NCI-H69 (cell line): ENCODE measurements at regions not wholly inside any gene's neighbourhood (a gene's known extent, or its start where the extent isn't known, plus 50 kb on each side); places are given as distances from the start of the nearest gene placed in this dataset.

Experiments used
- DNase-seq: peaks from one replicate; lab custom pipeline; 2025; lab: John Stamatoyannopoulos, UW

DNA sequence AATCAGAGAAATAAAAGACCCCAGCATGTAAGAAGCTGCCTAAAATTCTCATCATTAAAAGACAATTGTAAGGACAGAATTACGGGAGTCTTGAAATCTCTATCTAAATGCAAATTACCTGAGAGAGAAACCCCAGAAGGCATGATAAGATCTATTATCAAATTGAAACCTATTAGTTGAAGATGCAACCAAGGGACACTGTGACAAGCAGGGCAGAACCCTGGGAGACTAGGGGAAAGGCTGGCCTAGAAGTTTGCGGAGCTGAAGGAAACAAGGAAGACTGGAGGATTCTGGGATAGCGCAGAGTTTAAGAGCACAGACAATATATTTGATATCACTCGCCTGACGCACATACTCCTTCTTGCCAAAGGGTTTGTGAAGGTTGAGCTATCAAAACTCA, 319.5 kb upstream of the CHAC2 start:
- no peak for DNase-seq

DNA sequence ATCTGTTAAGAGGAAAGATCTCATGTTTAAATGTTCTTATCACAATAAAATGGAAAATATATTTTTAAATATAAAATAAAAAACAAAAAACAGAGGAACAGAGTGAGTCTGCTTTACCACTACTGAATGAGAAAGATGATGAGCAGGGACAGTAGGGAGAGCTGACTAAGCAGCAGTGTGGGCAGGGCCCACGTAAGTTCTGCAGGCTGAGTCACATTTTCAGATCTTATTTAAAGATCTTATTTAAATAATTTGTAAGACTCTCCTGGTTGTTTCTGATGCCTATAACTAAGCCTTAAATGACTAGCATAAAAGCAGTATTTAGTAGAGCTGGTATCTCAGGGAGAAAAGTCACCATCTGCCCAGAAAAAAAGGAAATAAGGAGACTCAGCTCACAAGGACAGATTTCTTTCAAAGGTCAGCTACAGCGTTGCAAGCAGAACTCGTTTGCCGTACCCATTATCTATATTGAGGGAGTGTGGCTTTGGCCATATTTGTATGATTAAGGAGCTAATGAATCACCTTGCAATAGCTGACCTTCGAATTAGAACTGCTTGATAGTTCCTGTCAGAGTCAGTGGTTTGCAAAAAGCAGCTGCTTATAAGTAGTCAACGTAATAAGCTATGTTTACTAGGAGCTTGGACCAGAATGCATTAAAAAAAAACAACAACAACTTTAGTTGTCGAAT, 322.1 kb upstream of the CHAC2 start:
- DNase-seq, result no peak

DNA sequence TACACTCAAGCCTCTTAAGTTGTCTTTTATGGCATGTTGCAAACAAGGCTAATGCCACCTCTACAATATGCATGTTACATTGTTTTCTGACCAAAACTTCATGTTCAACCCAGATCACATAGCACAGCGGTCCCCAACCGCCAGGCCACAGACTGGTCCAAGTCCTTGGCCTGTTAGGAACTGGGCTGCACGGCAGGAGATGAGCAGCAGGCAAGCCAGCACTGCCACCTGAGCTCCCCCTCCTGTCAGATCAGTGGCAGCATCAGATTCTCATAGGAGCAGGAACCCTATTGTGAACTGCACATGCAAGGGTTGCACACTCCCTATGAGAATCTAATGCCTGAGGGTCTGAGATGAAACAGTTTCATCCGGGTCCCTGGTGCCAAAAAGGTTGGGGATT, 324.8 kb upstream of the CHAC2 start:
- DNase-seq, result peak; percentile 100

DNA sequence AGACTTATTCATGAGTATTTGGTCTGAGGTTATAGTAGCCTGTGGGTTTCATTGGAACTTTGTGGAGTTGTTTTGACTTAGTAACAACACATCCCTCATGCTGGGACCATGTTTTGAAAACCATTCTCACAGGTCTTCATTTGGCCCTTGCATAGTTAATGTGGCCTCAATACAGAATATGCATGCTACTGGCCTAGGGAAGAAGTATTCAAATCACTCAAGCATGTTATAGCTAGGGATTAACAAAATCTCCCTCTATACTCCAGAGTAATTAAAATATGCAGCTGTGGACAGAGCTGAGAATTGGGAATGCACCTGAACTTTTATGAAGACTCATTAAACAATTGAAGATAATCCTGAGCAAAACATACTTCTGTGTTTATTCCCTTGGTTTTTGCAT, 325.5 kb upstream of the CHAC2 start:
- no peak for DNase-seq

DNA sequence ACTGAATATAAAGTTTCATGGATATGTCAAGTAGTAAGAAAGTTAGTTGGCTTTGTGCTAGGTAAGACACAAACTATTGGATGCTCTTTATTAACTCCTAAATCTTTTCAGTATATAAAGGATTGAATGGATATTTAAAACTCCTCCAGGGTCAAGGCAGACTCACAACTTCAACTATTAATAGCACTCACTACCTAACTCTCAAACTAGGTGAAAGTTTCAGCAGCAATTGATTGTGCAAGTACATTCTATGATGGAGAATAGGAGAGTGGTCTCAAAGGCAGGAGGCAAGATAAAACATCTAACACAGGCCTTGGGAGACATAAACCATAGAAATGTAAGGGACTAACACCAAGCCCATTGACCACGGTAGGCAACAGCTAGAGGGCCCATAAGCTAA, 328.9 kb upstream of the CHAC2 start:
- no peak for DNase-seq

DNA sequence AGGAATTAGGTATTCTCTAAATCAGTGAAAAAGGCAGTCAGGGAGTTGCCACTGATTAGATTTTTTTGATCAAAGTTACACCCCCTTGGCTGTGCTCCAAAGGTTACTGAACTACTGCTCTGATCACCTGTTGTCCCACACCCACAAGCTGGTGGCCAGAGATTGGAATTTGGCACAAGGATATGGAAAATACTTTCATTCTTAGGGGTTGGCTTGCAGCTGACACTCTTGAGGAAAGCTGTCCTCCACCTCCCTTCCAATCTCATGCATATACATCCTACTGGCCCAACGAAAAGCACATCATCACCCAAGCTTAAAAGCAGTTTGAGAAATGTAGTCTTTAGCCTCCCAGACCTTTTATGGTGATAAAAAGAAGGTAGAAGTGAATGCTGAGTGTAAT, 329.5 kb upstream of the CHAC2 start:
- peak; percentile 100 for DNase-seq

DNA sequence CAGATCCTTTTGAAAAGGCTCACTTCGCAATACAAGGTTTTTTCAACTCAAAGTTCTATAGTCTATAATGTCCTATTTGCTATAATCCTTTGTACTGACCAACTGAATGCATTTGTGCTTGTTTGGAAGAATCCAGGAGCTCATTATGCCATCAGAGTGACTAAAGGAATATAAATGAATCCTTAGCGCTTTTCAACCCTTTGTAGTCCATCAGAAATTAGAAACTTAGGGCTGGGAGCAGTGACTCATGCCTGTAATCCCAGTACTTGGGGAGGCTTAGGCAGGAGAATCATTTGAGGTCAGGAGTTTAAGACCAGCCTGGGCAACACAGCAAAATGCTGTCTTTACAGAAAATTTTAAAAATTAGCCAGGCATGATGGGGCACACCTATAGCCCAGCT, 330.2 kb upstream of the CHAC2 start:
- no peak for DNase-seq

DNA sequence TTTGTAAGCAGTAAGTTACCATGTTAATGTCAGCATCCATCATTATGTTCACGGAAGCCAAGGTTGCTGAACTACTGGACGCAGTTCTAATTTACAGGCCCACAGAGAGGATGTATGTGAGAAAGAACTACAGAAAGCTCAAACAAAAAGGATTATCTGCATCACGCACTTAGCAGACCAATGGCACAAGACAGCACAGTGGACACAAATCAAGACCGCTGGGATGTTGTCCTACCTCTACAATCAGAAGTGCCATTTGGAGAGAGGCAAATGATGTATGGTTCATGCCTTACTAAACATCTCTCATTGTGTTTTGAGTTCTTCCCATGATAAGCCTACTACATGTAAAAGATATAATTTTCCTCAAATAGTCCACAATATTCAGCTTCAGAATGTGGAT, 330.7 kb upstream of the CHAC2 start:
- DNase-seq, result no peak

DNA sequence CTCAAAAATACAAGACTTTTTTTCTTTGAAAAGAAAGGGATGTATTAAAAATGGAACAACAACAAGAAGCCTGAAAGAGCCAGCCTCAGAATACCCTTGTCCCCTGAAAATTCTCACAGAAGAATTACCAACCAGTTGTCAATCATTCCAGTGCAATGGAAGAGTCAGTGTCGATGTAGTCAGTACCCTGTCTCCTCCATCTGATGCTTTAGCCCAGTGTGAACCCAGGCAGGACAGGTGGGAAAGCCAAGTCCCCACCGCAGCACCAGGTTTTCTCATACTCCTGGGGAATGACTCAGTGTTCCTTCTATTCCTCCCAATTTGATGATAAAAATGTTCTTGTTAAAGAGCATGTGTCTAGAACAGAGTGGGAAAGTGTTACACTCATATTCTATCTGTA, 332.0 kb upstream of the CHAC2 start:
- DNase-seq, result no peak

DNA sequence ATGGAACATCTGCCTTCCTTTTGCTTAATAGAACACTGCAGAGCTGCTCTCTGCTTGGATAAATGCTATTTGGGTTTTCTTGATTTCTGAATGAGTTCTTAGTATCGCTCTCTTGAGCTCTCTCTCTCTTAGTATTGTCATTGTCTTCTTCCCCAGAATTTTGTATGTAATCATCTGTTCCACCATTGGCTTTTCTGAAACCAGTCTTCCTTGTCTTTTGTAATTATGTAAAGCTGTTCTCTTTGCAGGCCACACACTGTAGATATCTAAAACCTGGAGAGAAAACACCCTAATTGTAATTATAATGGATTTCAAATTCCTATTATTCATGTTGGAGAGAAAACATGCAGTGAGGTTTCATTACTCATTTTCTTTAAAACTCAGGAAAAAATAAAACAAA, 333.1 kb upstream of the CHAC2 start:
- DNase-seq, result no peak

DNA sequence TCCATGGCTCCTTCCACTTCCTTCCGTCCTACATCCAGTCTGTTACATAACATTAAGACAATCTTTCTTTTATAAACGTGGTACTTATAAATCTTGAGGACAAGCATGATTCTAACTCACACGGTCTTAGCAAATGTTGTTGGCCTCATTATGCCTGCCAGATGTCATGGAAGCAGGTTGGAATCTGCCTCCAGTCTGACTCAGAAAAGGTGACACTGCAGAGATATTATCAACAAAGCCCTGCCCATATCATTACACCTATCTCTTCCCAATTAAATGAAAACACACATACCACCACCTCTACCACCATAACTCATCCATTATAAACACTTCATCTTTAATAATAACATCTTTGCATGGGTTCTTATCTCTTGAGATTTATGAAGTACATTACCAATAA, 334.7 kb upstream of the CHAC2 start:
- DNase-seq, result no peak

DNA sequence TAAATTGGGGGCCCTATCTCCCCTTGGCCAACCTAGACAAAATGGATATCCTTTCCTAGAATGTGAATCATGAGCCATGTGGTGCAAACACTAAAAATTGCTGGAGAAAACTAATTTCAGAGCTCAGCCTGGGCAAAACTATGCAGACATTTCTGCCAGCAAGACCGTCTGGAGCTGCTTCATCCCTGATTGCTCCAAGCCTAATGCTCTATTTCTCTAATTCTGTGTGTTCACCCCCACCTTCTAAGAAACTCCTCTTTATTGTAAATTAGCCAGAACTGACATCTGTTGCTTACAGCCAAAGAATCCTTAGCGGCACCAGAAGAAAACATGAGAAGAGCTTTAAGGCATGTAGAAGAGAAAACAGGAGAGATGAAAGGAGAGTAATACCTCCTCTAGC, 337.7 kb upstream of the CHAC2 start:
- no peak for DNase-seq

DNA sequence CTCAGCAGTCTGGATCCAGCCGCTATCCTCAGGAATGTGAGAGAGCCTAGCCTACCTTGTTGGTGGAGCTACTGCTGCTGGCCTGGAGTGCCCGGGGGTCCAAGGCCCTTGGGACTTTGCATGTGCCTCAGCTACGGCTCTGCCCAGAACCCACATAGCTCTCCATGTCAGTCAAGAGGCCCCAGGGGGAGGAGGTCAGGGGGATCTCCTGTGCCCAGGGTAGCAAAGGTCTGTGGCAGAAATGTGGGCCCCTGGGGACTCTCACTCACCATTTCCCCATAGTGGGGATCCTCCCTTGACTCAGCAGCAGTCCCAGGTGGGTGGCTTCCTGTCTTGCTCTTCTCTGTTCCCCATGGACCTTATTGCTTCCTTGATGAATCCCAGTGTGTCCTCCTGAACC, 342.7 kb upstream of the CHAC2 start:
- DNase-seq, result no peak

DNA sequence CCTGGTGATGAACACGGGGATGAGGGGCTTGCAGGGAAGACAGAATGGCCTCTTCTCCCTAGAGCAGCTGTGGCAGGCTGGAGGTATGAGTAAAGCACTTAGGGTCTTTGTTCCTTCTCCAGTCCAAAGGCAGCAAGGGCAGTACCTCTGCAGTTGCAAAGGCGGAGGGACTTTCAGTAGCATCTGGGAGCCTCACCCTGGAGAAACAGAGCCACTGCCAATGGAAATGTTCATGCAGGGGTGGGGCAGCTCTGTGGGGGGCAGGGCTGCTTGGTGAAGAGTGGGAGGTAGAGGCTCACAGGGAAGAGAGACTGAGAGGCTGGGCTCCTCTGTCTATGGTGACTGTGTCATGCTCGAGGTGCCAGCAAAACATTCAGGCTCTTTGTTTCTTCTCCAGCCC, 344.1 kb upstream of the CHAC2 start:
- DNase-seq, result no peak

DNA sequence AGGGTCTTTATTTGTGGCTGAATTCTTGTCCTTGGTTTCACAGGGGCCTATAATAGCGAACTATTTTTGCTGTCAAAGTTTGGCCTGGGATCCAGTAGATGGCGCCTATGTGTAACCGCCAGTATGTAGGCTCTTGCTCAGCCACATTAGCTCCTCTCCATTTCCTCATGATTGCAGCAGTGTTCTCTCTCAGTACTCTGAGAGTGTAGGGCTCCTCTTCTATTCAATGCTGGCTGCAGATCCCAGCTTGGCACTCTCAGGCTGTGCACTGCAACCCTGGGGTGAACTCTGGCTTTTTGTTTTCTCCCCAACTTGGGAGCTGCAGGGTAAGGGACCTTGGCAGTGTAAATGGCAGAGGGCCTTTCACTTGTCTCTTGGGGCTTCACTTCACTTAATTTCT, 344.6 kb upstream of the CHAC2 start:
- DNase-seq, result peak; percentile 100

DNA sequence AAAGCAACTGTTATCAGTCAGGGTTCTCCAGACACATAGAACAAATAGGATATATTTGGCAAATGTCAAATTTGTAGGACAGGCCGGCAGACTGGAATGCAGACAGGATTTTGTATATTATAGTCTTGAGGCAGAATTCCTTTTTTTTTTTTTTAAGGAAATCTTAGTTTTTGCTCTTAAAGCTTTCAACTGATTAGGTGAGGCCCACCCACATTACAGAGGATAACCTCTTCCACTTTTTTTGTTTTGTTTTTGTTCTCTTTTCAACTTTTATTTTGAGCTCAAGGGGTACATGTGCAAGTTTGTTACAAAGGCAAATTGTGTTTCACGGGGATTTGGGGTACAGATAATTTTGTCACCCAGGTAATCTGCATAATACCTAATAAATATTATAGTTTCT, 350.2 kb upstream of the CHAC2 start:
- no peak for DNase-seq

DNA sequence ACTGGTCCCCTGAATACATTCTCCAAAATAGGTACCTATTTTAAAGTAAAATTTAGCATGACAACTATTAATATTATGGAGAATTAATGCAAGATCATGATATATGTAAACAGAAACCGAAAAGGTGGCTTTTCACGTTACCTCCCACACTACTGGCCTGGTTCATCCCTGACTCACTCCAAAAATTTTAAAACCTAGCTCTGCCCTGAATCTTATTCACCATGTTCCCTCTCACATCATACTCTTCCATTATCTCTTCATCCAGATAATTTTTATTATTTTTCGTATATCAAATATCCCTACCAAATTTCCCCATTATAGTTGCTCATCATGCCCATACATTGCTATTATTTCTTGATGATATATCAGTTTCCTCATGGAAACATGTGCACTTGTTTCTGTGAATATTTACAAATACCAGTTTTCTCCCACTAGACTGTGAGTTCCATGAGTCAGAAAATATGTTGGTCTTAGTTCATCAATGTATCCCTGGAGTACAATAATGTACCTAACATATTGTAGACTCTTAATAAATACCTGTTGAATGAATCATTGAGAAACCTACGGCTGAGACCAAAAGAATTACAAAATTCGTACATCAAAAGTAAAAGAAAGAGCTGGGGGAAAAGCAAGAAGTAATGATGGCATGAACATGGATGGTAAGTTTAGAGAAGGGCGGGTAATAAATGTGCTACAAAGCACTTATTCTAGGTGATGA, 360.1 kb upstream of the CHAC2 start:
- DNase-seq, result no peak

DNA sequence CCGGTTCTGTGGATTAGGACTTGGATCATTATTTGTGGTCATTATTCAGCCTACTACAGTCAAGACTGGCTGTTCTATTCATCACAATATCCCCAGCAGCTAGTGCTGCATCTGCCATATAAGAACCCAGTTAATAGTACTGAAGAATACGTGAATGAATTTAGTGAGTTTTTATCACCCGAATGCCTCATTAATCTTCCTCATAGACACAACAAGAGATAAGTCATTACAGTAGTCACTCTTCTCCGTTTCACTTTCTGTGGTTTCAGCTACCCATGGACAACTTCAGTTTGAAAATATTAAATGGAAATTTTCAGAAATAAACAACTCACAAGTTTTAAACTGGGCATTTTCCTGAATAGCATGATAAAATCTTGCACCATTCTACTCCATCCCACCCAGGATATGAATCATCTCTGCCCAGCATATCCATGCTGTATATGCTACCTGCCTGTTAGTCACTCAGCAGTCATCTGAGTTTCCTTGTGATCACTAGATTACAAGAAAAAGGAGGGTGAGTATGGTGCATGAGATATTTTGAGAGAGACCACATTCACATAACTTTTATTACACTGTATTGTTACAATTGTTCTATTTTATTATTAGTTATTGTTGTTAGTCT, 363.7 kb upstream of the CHAC2 start:
- DNase-seq, result no peak

DNA sequence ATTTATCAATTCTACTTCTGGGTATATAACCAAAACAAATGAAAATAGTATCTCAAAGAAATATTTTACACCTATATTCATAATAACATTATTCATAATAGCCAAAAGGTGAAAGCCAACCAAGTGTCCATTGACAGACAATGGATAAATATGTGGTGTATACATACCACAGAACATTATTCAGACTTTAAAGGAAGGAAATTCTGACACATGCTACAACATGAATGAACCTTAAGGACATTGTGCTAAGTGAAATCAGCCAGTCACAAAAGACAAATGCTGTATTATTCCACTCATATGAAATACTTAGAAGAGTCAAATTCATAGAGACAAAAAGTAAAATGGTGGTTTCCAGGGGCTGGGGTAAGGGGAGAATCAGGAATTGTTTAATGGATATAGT, 370.5 kb upstream of the CHAC2 start:
- DNase-seq, result no peak

DNA sequence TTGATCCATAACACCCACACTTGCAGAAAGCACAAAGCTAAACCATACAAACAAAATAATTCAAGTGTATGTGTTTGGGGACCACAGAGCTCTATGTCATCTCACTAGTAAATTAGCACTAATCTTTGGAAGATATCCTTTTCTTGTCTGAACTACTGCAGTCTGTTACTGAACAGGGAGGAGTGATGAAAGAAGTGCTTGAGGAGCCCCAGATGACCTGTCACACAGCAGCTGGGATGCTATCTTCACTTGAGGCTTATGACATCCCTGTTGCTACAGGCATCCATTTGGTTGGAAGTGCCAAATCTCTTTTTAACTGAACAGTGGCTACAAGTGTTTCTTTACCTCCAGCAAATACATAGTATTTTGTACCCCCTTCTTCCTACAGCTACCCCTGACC, 386.3 kb upstream of the CHAC2 start:
- no peak for DNase-seq

DNA sequence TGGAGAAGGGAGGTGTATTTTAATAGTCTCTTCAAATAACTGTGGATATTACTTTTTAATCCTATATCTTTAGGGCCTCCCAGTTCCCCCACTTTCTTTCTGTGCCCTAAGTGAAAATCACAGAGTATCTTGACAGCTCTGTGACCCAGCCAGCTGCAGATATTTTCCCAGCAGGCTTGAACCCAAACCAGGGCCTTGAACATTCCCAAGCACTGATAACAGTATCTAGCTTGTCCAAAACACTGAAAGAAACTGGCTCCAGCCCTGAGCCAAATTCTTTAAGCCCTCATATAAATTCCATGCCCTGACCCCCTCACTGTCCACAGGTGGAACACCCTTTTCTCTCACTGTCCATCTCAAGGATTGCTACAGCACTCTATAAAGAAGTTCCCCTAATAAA, 388.1 kb upstream of the CHAC2 start:
- DNase-seq, result no peak

DNA sequence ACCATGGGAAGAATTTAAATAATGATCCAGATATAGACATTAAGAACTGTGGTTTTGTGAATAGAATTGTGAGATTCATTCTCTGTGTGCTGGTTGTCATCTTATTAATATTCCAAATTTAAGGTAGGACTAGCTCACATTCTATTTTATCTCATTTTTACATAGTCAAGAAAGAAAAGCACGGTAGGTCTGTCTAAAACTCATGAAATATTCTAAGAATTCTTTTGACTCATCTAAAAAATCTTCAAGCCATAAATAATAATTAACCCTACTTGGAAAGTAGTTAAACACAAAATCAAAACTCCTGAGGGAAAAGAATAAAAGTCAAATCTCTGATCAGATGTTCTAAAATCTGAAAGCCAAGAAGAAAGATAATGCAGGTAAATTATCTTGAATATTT, 388.8 kb upstream of the CHAC2 start:
- no peak for DNase-seq

DNA sequence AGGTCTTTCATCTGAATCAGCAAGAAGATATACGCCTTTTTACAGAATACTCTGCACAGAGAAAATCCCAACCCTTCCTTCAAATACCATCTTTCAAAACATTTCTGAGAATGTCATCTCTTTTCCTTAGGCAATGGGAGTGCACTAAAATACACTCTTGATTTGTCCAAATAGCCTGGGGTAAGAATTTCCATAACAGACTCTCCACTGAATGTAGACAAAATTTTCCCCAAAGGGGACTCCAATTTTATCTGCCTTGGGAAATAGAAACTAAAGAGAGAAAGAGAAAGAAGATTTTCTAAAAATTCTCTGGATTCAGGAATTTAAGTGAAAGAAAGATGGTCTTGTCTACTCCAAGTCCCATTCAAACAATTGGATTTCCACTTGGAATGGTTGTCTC, 394.5 kb upstream of the CHAC2 start:
- DNase-seq, result no peak

DNA sequence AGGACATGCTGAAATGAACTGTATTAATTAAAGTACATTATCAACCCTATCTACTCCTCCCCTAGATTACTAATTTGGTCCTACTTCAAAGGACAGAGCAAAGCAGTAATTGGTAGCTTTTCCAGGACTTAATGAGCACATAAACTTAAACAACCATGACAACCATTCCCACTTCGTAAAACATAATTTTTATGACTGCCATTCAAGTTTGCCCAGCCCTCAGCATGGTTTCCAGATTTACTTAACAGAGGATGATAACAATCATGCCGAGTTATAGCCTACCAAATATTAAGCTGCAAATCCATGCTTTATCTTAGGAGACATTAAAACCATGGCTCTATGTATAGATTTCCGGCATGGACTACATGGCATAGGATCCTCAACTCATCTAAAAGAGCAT, 401.1 kb upstream of the CHAC2 start:
- peak; percentile 100 for DNase-seq
